ENCODE measurements at regions not wholly inside any gene's neighbourhood (a gene's known extent, or its start where the extent isn't known, plus 50 kb on each side); places are given as distances from the start of the nearest gene placed in this dataset.

DNA sequence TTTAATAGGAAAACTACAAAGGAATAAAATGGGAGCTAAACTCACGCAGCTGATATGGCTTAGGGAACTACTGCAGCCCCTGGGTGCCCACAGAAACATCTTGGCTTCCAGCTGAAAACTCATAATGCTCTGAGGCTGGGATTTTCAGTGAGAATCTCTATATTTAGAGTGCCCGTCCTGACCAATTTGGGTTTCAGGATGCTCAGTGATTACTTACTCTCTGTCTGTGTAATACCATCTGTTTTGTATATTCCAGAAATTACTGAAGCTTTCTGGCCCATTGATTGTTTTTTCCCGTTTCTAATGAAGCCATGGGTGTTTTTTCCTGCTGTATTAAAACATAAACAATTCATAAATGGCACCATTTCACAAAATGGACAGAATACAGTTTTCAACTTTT, 50.6 kb upstream of the ZNF385D start:
- no peak for DNase-seq

DNA sequence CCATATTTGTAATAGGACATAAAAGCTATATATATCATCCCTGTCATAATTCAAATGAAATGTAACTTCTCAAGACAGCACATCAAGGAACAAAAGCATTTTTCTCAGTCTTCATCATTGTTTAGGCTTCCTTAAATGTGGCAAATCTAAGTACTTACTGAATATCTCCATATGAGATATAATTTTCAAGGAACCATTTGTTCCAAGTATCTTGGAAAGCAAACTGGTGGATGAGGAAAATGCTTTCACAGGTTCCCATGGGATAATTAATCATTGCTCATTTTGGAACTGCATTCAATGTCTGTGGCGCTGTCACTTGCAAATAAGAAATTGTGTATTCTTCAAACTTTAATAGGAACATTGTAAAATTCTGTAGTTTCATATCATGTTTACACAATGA, 52.6 kb upstream of the ZNF385D start:
- DNase-seq, result no peak

DNA sequence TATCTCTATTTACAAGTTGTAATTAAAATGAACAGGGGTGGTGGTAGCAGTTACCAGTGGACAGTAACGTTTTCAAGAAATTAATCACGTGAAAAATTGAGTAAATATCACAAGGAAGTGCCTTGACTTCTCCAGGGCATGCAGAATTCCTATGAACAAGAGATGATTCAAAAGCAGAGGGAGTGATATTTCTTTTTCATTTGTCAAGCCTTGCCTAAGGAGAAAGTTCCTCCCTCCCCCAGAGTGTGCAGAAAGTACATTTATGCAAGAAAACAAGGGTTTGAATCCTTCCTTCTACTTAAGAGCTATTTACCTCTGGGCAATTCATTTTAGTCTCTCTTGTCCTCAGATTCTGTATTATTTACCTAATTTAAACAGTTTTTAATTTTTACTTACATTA, 53.3 kb upstream of the ZNF385D start:
- no peak for DNase-seq

- no peak for DNase-seq
Measured at GRCh38 chr3:21806733-21807132, 55.7 kb upstream of the ZNF385D start.

GRCh38 chr3:21825684-21826083, 74.7 kb upstream of the ZNF385D start:
- no peak for DNase-seq

DNA sequence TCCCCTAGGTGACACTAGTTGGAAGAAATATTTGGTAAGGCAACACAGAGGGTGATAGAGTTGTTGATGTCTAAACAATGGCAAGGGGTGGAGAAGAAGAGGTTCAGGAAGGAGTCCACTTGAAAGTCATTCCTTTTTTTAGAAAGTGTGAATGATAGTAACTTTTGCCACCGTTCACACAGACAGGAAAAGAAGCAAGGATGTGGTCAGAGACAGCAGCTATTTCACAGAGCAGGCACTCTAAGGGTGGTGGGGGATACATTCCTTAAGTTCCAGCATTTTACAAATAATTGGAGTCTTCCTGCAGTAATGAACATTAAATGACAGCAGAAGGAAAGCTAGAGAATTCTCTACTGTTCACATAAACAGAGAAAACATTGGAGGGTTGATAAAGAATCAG, 75.4 kb upstream of the ZNF385D start:
- DNase-seq, result no peak

- DNase-seq, result no peak
Measured at GRCh38 chr3:21830541-21830940, 79.5 kb upstream of the ZNF385D start.

- DNase-seq, result no peak
Measured at GRCh38 chr3:21835264-21835663, 84.3 kb upstream of the ZNF385D start.

DNA sequence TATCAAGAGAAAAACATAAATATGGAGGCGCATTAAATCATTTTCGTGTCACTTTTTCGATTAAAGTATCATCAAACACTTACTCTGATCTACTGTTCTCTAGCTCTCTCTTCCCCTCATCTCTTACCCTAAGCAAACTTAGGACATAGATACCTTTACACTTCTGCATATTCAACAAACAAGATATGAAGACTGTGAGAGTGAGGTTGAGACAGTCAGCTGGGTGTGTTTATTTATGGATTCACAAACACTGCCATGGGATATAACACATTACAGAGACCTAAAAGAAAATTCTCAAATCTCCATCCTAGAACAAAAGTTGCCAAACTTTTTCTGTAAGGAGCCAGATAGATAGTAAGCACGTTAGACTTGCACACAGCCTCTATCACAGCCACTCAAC, 85.2 kb upstream of the ZNF385D start:
- no peak for DNase-seq

DNA sequence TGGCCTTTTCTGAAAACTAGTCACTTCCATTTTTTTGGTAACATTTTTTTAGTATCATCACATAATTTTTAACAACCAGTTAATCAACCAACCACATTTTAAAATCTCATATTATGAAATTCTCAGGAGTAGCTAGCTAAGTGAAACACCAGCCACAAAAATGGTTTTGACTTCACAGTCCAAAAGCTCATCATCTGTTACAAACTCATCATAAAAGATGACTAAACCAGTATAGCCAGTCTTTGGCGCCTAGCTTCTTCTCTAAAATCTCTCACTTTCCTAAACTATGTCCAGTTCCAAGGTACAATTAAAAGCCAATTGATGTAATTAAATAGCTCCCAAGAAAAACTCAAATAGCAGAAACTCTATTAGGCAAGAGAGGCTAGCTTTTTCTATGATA, 88.2 kb upstream of the ZNF385D start:
- DNase-seq, result no peak

DNA sequence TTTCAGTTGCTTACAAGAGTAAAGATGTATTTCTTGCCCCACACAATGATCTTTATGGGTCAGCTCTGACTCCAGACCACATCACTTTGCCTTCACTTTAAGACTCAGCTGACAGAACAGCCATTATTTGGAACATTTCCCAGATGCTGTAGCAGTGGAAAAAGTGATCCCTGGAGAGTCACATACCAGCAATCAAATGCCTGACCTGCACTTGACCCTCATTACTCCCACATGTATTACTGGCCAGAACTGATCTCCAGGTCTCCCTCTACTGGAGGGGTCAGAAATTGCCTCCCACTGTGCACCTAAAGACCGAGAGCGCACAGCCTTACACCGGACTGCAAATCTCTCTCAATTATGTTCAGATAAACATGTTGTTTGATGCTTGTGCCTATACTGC, 88.6 kb upstream of the ZNF385D start:
- DNase-seq, result no peak

DNA sequence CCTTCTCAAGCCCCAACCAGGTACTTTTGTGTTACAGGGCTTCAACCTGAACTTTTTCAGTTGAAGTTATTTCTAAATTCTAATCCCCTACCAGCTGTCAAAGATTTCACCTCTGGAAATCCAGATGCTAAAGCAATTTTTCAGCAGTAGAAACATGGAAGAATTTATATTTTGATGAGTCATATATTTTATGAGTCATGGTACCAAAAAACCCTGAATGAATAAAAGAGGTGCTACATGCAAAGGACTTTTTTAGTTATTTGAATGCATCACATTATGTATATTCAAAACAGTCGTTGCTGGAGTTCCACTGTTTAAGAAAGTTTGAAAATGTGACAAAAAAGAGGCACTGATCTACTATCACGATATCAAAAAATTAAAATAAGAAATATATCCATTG, 96.0 kb upstream of the ZNF385D start:
- DNase-seq, result no peak

DNA sequence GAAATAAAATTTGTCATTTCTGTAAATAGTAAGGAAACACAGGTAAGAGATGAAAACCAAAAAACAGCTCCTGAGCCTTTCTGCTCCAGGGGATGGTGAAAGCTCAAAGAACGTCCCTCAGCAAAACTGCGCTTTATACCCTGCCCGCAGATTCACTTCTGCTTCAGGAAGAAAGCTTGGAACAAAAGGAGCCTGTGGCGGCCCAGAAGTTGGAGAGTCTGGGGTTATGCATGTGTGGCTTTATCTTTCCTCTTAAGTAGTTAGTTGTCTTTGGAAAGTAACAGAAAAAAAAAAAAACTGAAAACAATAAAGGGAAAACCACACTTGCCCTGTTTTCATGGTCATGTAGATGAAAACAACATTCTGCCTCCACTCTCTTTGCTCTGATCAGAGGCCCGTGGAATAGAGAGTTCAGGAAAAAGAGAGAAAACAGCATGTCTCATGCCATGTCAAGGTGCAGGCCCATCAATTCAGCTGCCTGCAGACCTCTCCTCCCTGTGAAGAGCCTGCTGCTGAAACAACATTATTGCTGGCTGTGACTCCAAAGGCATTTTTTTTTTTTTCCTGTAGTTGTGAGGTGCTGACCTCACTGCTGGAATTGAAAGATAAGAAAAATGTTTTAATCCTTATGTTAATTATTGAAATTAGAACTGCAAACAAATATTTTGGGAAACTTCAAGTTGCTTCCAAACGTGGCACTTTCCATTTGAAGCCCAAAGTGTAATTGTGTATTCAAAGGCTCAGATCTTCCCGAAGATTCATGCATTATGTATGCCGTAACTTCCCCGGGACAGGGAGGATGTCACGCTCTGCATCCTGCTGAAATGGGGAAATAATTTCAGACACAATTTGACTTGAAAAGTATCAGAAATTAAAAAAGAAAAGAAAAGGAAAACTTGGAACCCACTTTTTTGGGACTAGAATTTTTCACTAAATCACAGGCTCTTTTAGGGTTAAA, 108.4 kb upstream of the ZNF385D start:
- no peak for DNase-seq

DNA sequence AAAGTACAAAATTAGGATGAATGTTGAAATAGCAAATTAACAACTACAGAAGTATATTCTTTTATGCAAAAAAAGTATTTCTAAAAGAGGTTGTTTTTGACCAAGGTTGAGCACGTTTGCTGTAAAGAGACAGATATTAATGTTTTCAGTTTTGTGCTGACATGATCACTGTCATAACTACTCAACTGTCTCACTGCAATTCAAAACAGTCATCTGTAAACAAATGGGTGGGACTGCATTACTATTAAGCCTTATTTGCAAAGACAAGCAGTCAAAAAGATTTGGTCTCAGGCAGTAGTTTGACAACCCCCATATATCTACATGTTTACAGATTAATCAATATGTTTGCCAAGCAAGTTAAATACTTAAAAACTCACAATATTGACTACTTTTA, 109.1 kb upstream of the ZNF385D start:
- DNase-seq, result no peak

- DNase-seq, result no peak
Measured at GRCh38 chr3:21860657-21861056, 109.6 kb upstream of the ZNF385D start.

GRCh38 chr3:21876782-21877181, 125.8 kb upstream of the ZNF385D start:
- no peak for DNase-seq

DNA sequence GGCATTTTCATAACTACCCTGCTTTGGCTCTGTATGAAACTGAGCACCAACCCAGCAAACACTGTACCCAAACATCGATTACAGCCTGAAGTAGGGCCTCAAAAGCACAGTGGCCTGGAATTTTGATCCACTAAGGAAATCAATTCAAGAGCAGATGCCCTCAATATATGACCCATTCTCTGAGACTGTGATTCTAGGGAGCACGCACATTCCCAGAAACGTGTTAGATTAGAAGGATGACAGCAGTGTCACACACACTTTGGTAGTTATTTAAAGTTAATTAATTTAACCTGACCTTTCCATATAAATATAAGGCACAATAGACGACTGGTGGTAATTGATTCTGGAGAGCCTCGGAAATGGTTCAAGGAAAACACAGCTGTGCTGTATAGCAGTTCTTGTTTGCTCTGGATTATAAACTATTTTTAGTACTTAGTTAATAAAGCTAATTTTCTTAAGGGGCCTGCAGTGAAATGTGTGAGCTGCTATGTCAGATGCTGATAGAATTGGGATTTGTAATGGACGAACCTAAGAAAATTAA, 126.3 kb upstream of the ZNF385D start:
- no peak for DNase-seq

DNA sequence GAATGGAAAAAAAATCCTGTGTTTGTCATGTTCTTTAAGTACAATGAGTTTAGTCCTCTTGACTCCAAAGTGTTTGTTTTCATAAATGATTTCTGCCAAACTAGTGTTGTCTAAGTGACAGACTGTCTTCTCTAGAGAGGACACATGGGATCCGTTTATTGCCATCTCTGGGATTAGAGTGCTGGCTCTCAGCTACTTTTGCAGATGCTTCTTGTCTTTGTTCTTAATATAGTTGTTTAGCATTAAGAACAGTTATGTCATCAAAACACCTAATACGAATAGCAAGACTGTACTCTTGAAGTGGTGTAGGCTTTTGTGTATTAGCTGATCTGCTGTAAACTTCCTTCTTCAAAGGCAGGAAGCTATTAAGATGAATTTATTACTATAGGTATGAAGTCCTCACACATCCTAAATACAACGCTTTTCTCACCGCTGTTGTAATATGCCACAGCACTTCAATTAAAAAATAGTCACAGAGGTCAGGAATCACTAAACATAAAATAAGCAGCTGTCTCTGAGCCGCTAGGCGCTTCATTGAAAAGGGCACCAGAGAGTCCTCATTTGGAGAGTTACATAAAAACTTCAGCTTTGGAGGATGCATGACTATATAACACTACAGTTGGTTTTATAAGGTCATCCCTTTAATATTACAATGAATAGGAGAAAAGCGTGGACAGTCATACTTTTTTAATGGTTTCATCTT, 128.3 kb upstream of the ZNF385D start:
- no peak for DNase-seq

- DNase-seq, result no peak
Measured at GRCh38 chr3:21888656-21889055, 137.6 kb upstream of the ZNF385D start.

DNA sequence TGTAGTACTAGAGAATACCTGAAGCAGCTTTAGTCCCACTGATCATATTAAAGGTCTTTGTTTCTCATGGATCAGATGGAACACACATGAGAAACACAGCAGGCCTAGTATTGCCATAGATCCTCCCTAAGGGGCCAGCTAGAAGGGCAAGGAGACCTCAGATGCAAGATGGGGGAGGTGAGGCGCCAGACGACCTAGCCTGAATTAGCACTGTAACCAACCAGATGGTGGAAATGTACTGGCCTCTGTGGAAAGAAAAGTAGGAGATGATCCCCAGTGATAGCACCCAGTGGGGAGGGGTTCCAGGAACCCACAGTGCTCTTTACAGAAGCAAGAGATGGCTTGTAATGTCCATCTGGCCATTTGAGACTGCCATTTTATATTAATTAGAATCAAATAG, 138.2 kb upstream of the ZNF385D start:
- no peak for DNase-seq

DNA sequence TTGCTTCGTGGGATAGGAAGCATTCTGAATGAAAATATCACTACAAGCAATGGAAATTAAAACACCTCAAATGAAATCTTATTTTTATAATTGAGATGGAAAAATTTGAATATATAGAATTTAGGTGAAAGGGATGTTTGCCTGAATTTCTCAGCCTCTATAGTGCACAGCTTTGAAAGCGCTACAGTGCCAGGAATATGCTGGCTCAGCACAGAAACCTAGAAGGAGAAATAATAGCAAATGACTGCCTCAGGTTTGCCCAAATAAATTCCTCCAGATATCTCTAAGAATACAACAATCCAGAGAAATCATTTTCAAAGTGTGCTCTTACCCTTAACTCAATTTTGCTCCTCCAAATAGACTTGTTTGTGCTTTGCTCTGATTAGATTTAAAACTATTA, 141.1 kb upstream of the ZNF385D start:
- DNase-seq, result no peak

- DNase-seq, result no peak
Measured at GRCh38 chr3:21893242-21893641, 142.2 kb upstream of the ZNF385D start.

DNA sequence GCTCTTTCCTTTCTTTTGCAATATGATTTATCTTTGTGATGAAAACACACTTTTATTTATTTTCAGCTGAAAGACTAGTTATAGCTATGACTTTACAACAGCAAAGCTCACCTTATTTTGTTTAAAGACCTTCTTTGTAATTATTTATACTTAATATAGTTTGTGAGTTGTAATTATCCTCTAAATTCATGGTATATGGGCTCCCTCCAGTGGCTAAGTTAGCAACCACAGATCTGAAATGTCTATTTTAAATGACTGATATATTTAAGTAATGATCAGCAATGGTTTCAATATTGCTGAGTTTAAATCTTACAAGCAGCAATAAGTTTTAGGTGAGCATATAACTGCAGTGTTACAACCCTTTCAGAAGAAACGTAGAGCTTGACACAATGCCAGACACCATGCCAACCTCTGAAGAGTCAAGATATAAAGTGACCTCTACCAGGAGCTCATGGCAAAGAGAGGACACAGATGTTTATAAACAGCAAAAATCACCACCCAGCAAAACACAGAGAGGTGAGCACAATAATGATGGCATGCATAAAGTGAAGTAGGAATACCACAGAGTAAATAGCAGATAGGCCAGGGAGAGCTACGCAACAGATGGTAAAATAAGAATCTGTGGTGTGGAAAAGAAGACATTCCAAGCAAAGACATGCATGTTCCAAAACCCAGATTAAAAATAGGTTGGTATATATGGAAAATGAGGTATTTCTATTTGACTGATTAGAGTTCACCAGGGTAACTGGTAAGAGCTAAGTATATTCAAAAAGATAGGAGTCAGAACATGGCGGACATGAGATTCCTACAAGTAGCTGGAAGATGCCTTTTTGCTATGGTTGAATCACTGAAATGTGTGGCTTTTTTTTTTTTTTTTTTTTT, 143.7 kb upstream of the ZNF385D start:
- DNase-seq, result no peak
